ENCODE measurements at regions not wholly inside any gene's neighbourhood (a gene's known extent, or its start where the extent isn't known, plus 50 kb on each side); places are given as distances from the start of the nearest gene placed in this dataset.

DNA sequence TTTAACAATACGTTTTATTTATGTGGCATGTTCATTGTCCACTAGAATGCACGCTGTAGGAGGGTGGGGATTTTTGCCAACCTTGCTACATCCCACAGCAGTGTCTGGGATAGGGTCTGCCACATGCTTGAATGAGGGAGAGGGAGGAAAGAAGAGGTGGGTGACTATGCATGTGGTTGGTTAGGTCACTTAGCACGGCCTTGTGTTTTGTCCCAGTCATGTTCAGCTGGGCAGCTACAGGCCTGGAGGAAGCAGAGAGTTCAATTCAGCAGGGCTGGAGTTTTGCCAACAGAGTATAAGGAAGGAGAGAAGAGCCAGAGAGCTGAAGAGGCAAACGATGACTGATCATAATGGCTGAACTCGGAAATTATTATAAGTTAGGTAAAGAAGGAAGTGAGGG, 268.4 kb upstream of the NSMCE3 start:
- TF ChIP-seq, protein P1, sequence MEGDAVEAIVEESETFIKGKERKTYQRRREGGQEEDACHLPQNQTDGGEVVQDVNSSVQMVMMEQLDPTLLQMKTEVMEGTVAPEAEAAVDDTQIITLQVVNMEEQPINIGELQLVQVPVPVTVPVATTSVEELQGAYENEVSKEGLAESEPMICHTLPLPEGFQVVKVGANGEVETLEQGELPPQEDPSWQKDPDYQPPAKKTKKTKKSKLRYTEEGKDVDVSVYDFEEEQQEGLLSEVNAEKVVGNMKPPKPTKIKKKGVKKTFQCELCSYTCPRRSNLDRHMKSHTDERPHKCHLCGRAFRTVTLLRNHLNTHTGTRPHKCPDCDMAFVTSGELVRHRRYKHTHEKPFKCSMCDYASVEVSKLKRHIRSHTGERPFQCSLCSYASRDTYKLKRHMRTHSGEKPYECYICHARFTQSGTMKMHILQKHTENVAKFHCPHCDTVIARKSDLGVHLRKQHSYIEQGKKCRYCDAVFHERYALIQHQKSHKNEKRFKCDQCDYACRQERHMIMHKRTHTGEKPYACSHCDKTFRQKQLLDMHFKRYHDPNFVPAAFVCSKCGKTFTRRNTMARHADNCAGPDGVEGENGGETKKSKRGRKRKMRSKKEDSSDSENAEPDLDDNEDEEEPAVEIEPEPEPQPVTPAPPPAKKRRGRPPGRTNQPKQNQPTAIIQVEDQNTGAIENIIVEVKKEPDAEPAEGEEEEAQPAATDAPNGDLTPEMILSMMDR (IDR thresholded peaks at IDR 0.05) = no peak
- TF ChIP-seq POLR2A (IDR thresholded peaks at IDR 0.05) = no peak
